BJ (cell line): ENCODE measurements at regions not wholly inside any gene's neighbourhood (a gene's known extent, or its start where the extent isn't known, plus 50 kb on each side); places are given as distances from the start of the nearest gene placed in this dataset.
A peak's percentile ranks its signal among the peaks of the same experiment; 100 is the strongest.

Experiments used
- CTCF ChIA-PET: fragments of 350-600 bp; formaldehyde crosslinking; extraction: SDS; loops from one replicate; lab custom pipeline; 2021; ENCODE audit warnings: antibody characterized with exemption, inconsistent platforms; lab: Yijun Ruan, JAX
- POLR2A ChIA-PET: fragments of 300-600 bp; sonication (Branson Sonifier 250); formaldehyde crosslinking; extraction: SDS; loops from one replicate; lab custom pipeline; 2021; ENCODE audit warnings: antibody characterized with exemption; lab: Charles Lee
- DNase-seq: peaks from one replicate; pipeline ENCODE4 v3.0.0-alpha.2; 2011; ENCODE audit warnings: low read depth
- H3K27me3 ChIP-seq: 2 replicates; pipeline ENCODE4 v1.6.0; 2011; ENCODE audit warnings: low read length; ENCODE audit not compliant: control insufficient read depth, insufficient read depth
- H3K36me3 ChIP-seq: 2 replicates; pipeline ENCODE4 v1.5.1; 2011; ENCODE audit warnings: low read length; ENCODE audit not compliant: control insufficient read depth, insufficient read depth
- H3K4me3 ChIP-seq: 2 replicates; pipeline ENCODE4 v1.5.1; 2011; ENCODE audit warnings: low read depth, mild to moderate bottlenecking, control low read depth, low read length
- CTCF ChIP-seq: IDR thresholded peaks from 2 replicates; pipeline ENCODE4 v1.5.1; 2011; ENCODE audit warnings: low read depth, mild to moderate bottlenecking, control low read depth, inconsistent platforms, low read length, moderate library complexity; ENCODE audit not compliant: insufficient read depth

GRCh38 chr20:23265226-23265625, 85.4 kb upstream of the NXT1 start:
- no peak for TF ChIP-seq CTCF
- DNase-seq = no peak
- H3K4me3 ChIP-seq = no peak overlapping the region
- H3K36me3 ChIP-seq = no peaks in the 10 kb centered on the region
- POLR2A ChIA-PET = no interaction called here
- CTCF ChIA-PET = no interaction called here
- H3K27me3 ChIP-seq = no peaks in the 10 kb centered on the region

DNA sequence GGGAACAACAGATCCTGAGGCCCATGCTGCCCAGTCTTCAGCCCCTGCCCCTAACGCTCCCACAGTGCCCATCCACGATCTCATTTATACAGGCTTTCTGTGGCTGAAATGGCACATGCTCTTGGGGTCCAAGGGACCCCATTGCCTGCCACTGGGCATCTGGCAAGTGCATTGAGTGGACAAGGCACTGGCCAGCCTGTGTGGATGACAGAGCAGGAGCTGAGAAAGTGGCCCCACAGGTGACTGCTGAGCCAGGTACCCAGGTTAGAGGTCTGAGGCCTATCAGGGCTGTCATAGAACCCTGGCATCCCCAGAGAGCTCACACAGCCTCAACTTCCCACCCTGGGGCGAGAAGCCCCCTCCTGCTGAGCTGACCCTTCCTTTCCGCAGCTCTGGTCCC, 86.0 kb upstream of the NXT1 start:
- Histone ChIP-seq H3K36me3 (no peaks in the 10 kb centered on the region), H3K4me3 (no peak overlapping the region), H3K27me3 (no peaks in the 10 kb centered on the region)
- no peak for DNase-seq
- CTCF ChIA-PET = no interaction called here
- TF ChIP-seq CTCF = no peak
- POLR2A ChIA-PET = no interaction called here

GRCh38 chr20:23260181-23260840, 90.3 kb upstream of the NXT1 start:
- Histone ChIP-seq H3K36me3 (no peaks in the 10 kb centered on the region), H3K4me3 (no peak overlapping the region), H3K27me3 (no peaks in the 10 kb centered on the region)
- POLR2A ChIA-PET = no interaction called here
- CTCF ChIA-PET = no interaction called here
- DNase-seq = no peak
- TF ChIP-seq CTCF = no peak

DNA sequence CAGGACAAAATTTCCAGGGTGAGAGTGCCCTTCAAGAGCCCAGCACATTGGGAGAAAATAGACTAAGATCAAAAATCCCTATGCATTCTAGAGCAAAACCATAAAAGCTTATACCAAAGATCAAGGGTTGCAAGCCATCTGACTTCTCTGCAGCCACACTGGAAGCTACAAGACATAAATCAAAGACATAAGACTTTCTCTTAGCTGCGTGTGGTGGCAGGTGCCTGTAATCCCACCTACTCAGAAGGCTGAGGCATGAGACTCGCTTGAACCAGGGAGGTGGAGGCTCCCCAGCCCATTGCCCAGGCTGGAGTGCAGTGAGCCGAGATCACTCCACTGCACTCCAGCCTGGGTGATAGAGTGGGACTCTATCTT, 91.9 kb upstream of the NXT1 start:
- Histone ChIP-seq H3K27me3 (no peaks in the 10 kb centered on the region), H3K4me3 (no peak overlapping the region), H3K36me3 (no peaks in the 10 kb centered on the region)
- ChIA-PET POLR2A (no interaction called here), CTCF (interaction anchor here (0.9 to 1.5 kb wide), 7 partner anchors 13 to 208 kb away, joined by 3 to 8 read pairs (median 4); no protein-coding TSS in a partner anchor)
- no peak for DNase-seq
- no peak for TF ChIP-seq CTCF

GRCh38 chr20:23257848-23258746, 92.5 kb upstream of the NXT1 start:
- peak; percentile 11 for DNase-seq
- ChIA-PET CTCF (interaction anchor here (0.9 to 1.5 kb wide), 8 partner anchors 11 to 207 kb away, joined by 3 to 8 read pairs (median 4); no protein-coding TSS in a partner anchor), POLR2A (no interaction called here)
- no peak overlapping the region for H3K4me3 ChIP-seq
- H3K27me3 ChIP-seq = no peaks in the 10 kb centered on the region
- no peak for TF ChIP-seq CTCF
- no peaks in the 10 kb centered on the region for H3K36me3 ChIP-seq
